ENCODE measurements at regions not wholly inside any gene's neighbourhood (a gene's known extent, or its start where the extent isn't known, plus 50 kb on each side); places are given as distances from the start of the nearest gene placed in this dataset.
"Not testable (repeated sequence)": the region's sequence is repeated elsewhere in the genome, so short reads cannot be mapped to it uniquely, and the experiment has no call there.

DNA sequence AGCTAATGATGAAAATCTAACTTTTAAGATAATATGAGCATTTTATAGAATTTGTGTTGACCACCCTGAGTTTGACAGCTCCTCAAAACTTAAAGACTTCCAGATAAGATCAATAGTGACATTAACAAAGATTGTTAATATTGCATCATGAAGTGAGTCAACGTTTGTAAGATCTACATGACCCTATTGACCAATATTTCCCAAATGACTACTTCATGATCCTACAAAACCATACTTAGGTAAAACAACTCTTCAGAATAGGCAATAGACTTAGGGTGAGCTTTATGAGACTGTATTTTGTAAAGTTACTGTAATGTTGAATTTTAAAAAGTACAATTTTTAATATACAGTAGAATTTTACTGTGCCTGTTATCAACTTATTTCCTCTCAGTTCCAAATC lies 422.7 kb upstream of the ALCAM start:
- no peaks in the 10 kb centered on the region for H3K9me3 Mint-ChIP-seq
- no peaks in the 10 kb centered on the region for H3K27me3 Mint-ChIP-seq
- H3K27ac Mint-ChIP-seq, result no peak overlapping the region
- no peaks in the 10 kb centered on the region for H3K36me3 Mint-ChIP-seq
- no peaks in the 10 kb centered on the region for H3K4me1 Mint-ChIP-seq
- H3K4me3 Mint-ChIP-seq, result no peak overlapping the region
- no peak for DNase-seq

- H3K27ac Mint-ChIP-seq, result no peak overlapping the region
Observed at GRCh38 chr3:104947943-104948342, 418.8 kb upstream of the ALCAM start.

DNA sequence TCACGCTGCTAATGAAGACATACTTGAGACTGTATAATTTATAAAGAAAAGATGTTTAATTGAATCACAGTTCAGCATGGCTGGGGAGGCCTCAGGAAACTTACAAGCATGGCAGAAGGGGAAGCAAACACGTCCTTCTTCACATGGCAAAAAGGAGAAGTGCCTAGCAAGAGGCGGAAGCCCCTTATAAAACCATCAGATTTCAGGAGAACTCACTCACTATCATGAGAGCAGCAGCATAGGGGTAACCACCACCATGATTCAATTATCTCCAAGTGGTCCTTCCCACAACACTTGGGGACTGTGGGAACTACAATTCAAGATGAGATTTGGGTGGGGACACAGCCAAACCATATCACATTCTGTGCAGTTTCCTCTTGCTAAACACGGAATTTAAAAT lies 416.9 kb upstream of the ALCAM start:
- not testable (repeated sequence) for H3K9me3 Mint-ChIP-seq, DNase-seq, H3K4me3 Mint-ChIP-seq, H3K27ac Mint-ChIP-seq, H3K4me1 Mint-ChIP-seq, H3K36me3 Mint-ChIP-seq, H3K27me3 Mint-ChIP-seq

More at GRCh38 chr3:104947943-104948342, 418.8 kb upstream of the ALCAM start:
- no peaks in the 10 kb centered on the region for H3K36me3 Mint-ChIP-seq
- no peaks in the 10 kb centered on the region for H3K4me1 Mint-ChIP-seq
- no peak overlapping the region for H3K4me3 Mint-ChIP-seq
- no peaks in the 10 kb centered on the region for H3K27me3 Mint-ChIP-seq
- no peak for DNase-seq
- no peaks in the 10 kb centered on the region for H3K9me3 Mint-ChIP-seq

DNA sequence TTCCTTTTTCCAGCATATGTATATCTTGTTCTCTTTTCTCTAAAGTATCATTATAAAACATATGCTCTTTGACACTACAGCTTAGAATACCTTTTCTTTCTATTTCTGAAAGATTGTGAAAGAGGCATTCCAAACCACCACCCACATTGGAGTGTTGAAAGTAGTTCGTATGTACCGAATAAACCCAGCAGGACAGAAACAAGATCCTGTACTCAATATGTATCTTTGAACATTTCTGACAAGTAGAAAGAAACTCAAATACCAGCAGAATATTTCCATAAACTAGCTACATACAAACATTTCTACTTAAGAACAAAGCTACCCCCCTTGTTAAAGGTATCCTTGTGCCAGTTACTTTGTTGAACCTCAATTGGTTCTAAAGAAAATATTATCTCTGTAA lies 415.3 kb upstream of the ALCAM start:
- no peak overlapping the region for H3K4me3 Mint-ChIP-seq
- no peaks in the 10 kb centered on the region for H3K27me3 Mint-ChIP-seq
- DNase-seq, result no peak
- no peak overlapping the region for H3K27ac Mint-ChIP-seq
- no peaks in the 10 kb centered on the region for H3K4me1 Mint-ChIP-seq
- no peaks in the 10 kb centered on the region for H3K9me3 Mint-ChIP-seq
- H3K36me3 Mint-ChIP-seq, result no peaks in the 10 kb centered on the region

DNA sequence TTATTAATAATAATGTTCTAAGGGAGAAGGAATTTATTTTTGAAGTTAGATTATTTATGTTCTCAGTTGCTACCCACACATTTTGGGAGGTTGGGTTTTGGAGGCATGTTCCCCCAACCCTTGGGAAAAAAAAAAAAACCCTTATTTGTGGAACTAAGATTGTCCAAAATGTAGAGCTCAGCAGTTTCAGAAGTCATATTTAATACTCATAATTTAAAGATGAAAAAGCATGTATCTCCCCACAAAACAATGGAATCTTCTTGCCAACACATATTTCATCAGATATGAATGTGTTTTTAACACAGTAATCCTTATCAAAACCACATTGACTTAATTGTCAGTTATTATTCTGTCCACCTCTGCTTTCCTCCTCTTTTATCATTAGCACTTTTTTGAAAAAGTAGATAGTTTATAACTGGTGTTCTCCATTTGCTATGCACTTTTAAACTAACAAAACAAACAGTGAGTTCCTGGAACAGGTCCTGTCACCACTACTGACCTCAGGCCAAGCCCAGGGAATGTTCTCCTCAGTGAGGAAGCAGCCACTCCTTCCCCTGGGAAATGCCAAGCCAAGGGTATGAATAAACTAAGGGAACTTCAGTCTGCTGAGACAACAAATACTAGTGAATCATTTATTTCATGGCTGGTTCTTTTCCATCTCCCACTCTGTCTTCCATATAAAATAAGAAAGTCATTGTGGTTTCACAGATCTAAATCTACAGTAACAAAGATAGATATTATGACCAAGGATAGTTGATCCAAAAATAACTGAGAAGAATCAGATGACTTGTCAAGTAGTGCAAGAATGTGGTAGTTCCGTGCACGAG lies 414.4 kb upstream of the ALCAM start:
- Mint-ChIP-seq H3K27me3 (no peaks in the 10 kb centered on the region), H3K36me3 (no peaks in the 10 kb centered on the region), H3K4me3 (no peak overlapping the region), H3K9me3 (no peaks in the 10 kb centered on the region), H3K4me1 (no peaks in the 10 kb centered on the region), H3K27ac (no peak overlapping the region)
- DNase-seq, result no peak

GRCh38 chr3:104956620-104957345 lies 409.9 kb upstream of the ALCAM start:
- no peaks in the 10 kb centered on the region for H3K9me3 Mint-ChIP-seq
- no peak for DNase-seq
- H3K4me1 Mint-ChIP-seq, result no peaks in the 10 kb centered on the region
- no peaks in the 10 kb centered on the region for H3K36me3 Mint-ChIP-seq
- H3K4me3 Mint-ChIP-seq, result no peak overlapping the region
- no peaks in the 10 kb centered on the region for H3K27me3 Mint-ChIP-seq
- H3K27ac Mint-ChIP-seq, result no peak overlapping the region

DNA sequence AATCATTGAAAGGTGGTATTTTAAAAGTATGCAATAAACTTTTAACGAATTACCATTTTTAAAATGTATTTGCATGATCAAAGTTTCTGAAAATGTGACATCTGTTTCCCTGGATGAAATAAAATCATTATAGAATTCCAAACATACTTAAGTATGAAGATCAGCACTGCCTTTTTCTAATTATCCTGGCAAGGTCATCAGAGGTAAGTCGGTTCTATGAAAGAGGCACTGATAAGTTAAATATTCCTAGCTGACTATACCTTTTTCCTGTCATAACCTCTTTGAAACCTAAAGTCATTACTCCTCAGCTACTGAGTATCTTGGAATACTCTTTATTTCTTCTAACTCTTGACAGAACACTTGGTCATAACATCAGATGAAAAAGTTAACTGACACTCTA lies 406.1 kb upstream of the ALCAM start:
- no peak for DNase-seq
- Mint-ChIP-seq H3K9me3 (no peaks in the 10 kb centered on the region), H3K27me3 (no peaks in the 10 kb centered on the region), H3K27ac (no peak overlapping the region), H3K36me3 (no peaks in the 10 kb centered on the region), H3K4me1 (no peaks in the 10 kb centered on the region), H3K4me3 (no peak overlapping the region)

DNA sequence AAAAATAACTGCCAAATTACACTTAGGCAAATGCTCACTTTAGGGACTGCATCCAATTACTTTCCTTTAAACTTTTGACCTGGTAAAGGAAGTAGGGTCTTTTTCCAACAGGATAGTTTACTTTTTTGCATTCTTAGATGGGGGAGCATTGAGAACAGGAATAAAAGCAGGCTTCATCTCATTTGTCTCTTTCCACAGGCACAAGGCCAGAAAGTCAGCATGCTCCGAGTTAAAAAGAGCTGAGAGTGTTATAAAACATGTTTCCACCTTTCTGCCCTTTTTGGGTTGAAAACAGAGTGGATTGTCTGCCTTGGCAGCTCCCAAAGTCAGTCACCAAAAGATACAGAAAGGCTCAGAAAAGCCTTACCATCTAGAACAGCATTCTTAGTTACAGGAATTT lies 404.9 kb upstream of the ALCAM start:
- Mint-ChIP-seq H3K4me1 (no peaks in the 10 kb centered on the region), H3K27me3 (no peaks in the 10 kb centered on the region), H3K9me3 (no peaks in the 10 kb centered on the region), H3K36me3 (no peaks in the 10 kb centered on the region), H3K4me3 (no peak overlapping the region), H3K27ac (no peak overlapping the region)
- DNase-seq, result no peak

DNA sequence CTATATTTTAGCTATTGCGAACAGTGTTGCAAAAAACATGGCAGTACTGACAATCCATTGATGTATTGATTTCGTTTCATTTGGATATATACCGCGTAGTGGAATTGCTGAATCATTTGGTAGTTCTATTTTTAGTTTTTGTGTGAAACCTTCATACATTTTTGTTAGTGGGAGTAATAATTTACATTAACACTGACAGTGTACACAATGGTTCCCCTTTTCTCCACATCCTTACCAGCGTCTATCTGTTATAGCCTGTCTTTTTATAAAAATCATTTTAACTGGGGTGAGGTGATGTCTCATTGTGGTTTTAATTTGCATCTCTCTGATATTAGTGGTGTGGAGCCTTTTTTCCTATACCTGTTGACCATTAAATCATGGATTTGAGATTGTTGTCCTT lies 392.4 kb upstream of the ALCAM start:
- no peak for DNase-seq
- H3K27me3 Mint-ChIP-seq, result peaks cover 8% of the 10 kb centered on the region
- H3K9me3 Mint-ChIP-seq, result peaks cover 2% of the 10 kb centered on the region
- no peaks in the 10 kb centered on the region for H3K4me1 Mint-ChIP-seq
- H3K4me3 Mint-ChIP-seq, result no peak overlapping the region
- H3K36me3 Mint-ChIP-seq, result no peaks in the 10 kb centered on the region
- H3K27ac Mint-ChIP-seq, result no peak overlapping the region

DNA sequence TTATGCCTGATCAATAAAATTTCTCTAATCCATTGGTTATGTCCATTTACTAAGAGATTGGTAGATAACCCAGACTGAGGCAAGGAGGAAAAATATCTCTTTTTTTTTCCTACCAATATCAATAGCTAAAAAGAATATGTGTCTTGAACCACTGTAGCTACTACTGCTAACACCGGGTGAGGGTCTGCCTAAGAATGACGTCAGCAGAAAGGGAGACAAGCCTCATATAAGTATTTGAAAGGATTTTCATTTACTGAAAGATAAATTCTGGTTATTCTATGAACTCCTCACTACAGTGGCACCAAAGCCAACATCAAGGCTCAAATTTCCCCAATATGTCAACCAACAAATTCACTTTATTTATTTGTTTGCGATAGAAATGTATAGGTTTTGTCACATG lies 389.0 kb upstream of the ALCAM start:
- peaks cover 2% of the 10 kb centered on the region for H3K9me3 Mint-ChIP-seq
- H3K36me3 Mint-ChIP-seq, result no peaks in the 10 kb centered on the region
- no peak overlapping the region for H3K4me3 Mint-ChIP-seq
- H3K27ac Mint-ChIP-seq, result no peak overlapping the region
- peaks cover 8% of the 10 kb centered on the region for H3K27me3 Mint-ChIP-seq
- DNase-seq, result no peak
- H3K4me1 Mint-ChIP-seq, result no peaks in the 10 kb centered on the region

GRCh38 chr3:104982130-104982529 lies 384.6 kb upstream of the ALCAM start:
- Mint-ChIP-seq H3K27ac (no peak overlapping the region), H3K9me3 (no peaks in the 10 kb centered on the region), H3K27me3 (no peaks in the 10 kb centered on the region), H3K36me3 (no peaks in the 10 kb centered on the region), H3K4me1 (no peaks in the 10 kb centered on the region), H3K4me3 (no peak overlapping the region)
- no peak for DNase-seq

- Mint-ChIP-seq H3K4me1 (no peaks in the 10 kb centered on the region), H3K4me3 (no peak overlapping the region), H3K36me3 (no peaks in the 10 kb centered on the region), H3K9me3 (no peaks in the 10 kb centered on the region), H3K27me3 (peaks cover 3% of the 10 kb centered on the region), H3K27ac (no peak overlapping the region)
- no peak for DNase-seq
Observed at GRCh38 chr3:104987859-104988258, 378.9 kb upstream of the ALCAM start.

DNA sequence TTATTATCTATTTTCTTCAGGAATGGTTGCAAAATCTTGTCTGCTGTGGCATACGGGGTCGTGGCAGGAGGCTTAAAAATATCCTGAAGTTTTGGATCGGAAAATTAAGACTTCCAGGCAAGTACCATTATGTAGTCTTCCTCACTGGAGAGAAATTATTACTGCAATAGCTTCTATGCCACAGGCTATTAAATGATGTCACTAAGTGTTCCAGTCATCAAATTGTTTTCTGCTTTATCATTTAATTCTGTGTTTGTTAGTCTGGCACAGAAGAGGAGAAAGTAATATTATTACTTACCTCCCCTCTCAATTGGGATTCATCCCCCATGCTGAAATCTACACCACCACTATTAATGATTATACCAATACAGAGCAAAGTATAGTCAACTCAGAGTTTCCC lies 378.2 kb upstream of the ALCAM start:
- no peak for DNase-seq
- no peaks in the 10 kb centered on the region for H3K36me3 Mint-ChIP-seq
- H3K9me3 Mint-ChIP-seq, result no peaks in the 10 kb centered on the region
- H3K4me3 Mint-ChIP-seq, result no peak overlapping the region
- H3K4me1 Mint-ChIP-seq, result no peaks in the 10 kb centered on the region
- no peak overlapping the region for H3K27ac Mint-ChIP-seq
- H3K27me3 Mint-ChIP-seq, result peaks cover 3% of the 10 kb centered on the region

DNA sequence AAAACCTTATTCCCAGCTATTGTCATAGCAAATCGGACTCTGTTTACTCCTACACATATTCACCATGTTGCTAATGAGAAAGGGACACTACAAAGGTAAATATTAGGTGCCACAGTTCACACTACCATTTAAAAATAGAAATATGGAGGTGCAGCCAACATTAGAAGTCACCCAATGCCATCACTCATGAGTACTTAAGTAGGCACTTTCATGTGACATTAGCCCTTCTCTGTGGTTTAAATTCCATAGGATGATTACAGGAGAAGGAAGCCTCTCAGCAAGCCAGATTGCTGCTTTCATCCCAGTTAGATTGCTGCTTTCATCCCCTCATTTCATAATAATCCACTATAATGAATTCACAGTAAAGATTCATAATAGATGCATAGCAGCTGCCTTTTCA lies 376.8 kb upstream of the ALCAM start:
- Mint-ChIP-seq H3K27ac (no peak overlapping the region), H3K4me1 (no peaks in the 10 kb centered on the region), H3K4me3 (no peak overlapping the region), H3K36me3 (no peaks in the 10 kb centered on the region), H3K27me3 (peaks cover 9% of the 10 kb centered on the region), H3K9me3 (no peaks in the 10 kb centered on the region)
- no peak for DNase-seq

- no peak overlapping the region for H3K4me3 Mint-ChIP-seq
- no peak for DNase-seq
- H3K36me3 Mint-ChIP-seq, result no peaks in the 10 kb centered on the region
- no peak overlapping the region for H3K27ac Mint-ChIP-seq
- no peaks in the 10 kb centered on the region for H3K4me1 Mint-ChIP-seq
- peaks cover 9% of the 10 kb centered on the region for H3K27me3 Mint-ChIP-seq
- no peaks in the 10 kb centered on the region for H3K9me3 Mint-ChIP-seq
Observed at GRCh38 chr3:104990758-104991157, 376.0 kb upstream of the ALCAM start.

DNA sequence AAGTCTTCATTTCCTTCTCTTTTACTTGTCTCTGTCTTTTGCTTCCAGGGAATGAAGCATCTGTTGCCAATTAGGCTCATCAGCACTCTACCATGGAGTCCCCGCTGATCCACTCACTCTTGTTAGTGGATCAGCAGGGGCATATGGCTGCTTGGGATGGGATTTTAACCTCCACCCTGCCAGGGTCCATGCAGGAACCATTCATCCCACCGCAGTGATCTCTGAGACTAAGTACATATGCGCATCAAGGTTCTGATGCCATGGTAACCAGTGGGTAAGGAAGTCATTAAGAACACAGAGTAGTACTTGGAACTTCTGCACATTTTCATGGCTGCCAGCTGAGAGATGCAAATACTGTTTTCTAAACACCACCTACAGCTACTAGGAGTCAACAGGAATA lies 374.0 kb upstream of the ALCAM start:
- peaks cover 9% of the 10 kb centered on the region for H3K27me3 Mint-ChIP-seq
- no peaks in the 10 kb centered on the region for H3K9me3 Mint-ChIP-seq
- no peaks in the 10 kb centered on the region for H3K4me1 Mint-ChIP-seq
- no peak overlapping the region for H3K4me3 Mint-ChIP-seq
- no peak overlapping the region for H3K27ac Mint-ChIP-seq
- H3K36me3 Mint-ChIP-seq, result no peaks in the 10 kb centered on the region
- no peak for DNase-seq

Data from activated naive CD8-positive, alpha-beta T cell treated with anti-CD3 and anti-CD28 coated beads for 36 hours (primary cell).